ENCODE measurements at regions not wholly inside any gene's neighbourhood (a gene's known extent, or its start where the extent isn't known, plus 50 kb on each side); places are given as distances from the start of the nearest gene placed in this dataset.

- TF ChIP-seq CTCF (IDR thresholded peaks at IDR 0.05; ENCODE audit: insufficient read depth, low read depth, low read length), result no peak
- ChIA-PET CTCF (interaction anchor here (0.7 kb wide), 1 partner anchor 695 kb away, joined by 4 read pairs; no protein-coding TSS in a partner anchor), POLR2A (no interaction called here)
- DNase-seq (ENCODE audit: low read depth), result no peak
- no peaks in the 10 kb centered on the region for H3K36me3 ChIP-seq (ENCODE audit: control insufficient read depth, insufficient read depth, low read length)
- no peaks in the 10 kb centered on the region for H3K27me3 ChIP-seq (ENCODE audit: control insufficient read depth, insufficient read depth, low read length)
- H3K4me3 ChIP-seq (ENCODE audit: low read depth, low read length), result no peak overlapping the region
These were observed 133.4 kb upstream of the USP29 start for GRCh38 chr19:56986386-56986785.

- no peaks in the 10 kb centered on the region for H3K36me3 ChIP-seq (ENCODE audit: control insufficient read depth, insufficient read depth, low read length)
- no peak for TF ChIP-seq CTCF (IDR thresholded peaks at IDR 0.05; ENCODE audit: insufficient read depth, low read depth, low read length)
- H3K4me3 ChIP-seq (ENCODE audit: low read depth, low read length), result no peak overlapping the region
- H3K27me3 ChIP-seq (ENCODE audit: control insufficient read depth, insufficient read depth, low read length), result no peaks in the 10 kb centered on the region
- CTCF ChIA-PET, result no interaction called here
- DNase-seq (ENCODE audit: low read depth), result no peak
- POLR2A ChIA-PET, result no interaction called here
These were observed 132.6 kb upstream of the USP29 start for GRCh38 chr19:56987184-56987583.

- Histone ChIP-seq H3K27me3 (ENCODE audit: control insufficient read depth, insufficient read depth, low read length) (no peaks in the 10 kb centered on the region), H3K36me3 (ENCODE audit: control insufficient read depth, insufficient read depth, low read length) (no peaks in the 10 kb centered on the region), H3K4me3 (ENCODE audit: low read depth, low read length) (no peak overlapping the region)
- DNase-seq (ENCODE audit: low read depth), result no peak
- POLR2A ChIA-PET, result no interaction called here
- CTCF ChIA-PET, result no interaction called here
- TF ChIP-seq CTCF (IDR thresholded peaks at IDR 0.05; ENCODE audit: insufficient read depth, low read depth, low read length), result no peak
These were observed 131.5 kb upstream of the USP29 start for GRCh38 chr19:56988299-56988698.

GRCh38 chr19:56991912-56992311, 127.9 kb upstream of the USP29 start:
- no peak for DNase-seq (ENCODE audit: low read depth)
- no peak for TF ChIP-seq CTCF (IDR thresholded peaks at IDR 0.05; ENCODE audit: insufficient read depth, low read depth, low read length)
- CTCF ChIA-PET, result no interaction called here
- no peak overlapping the region for H3K4me3 ChIP-seq (ENCODE audit: low read depth, low read length)
- no peaks in the 10 kb centered on the region for H3K36me3 ChIP-seq (ENCODE audit: control insufficient read depth, insufficient read depth, low read length)
- POLR2A ChIA-PET, result no interaction called here
- no peaks in the 10 kb centered on the region for H3K27me3 ChIP-seq (ENCODE audit: control insufficient read depth, insufficient read depth, low read length)

GRCh38 chr19:56993851-56994250, 125.9 kb upstream of the USP29 start:
- Histone ChIP-seq H3K4me3 (ENCODE audit: low read depth, low read length) (no peak overlapping the region), H3K36me3 (ENCODE audit: control insufficient read depth, insufficient read depth, low read length) (no peaks in the 10 kb centered on the region), H3K27me3 (ENCODE audit: control insufficient read depth, insufficient read depth, low read length) (no peaks in the 10 kb centered on the region)
- no peak for TF ChIP-seq CTCF (IDR thresholded peaks at IDR 0.05; ENCODE audit: insufficient read depth, low read depth, low read length)
- no peak for DNase-seq (ENCODE audit: low read depth)
- CTCF ChIA-PET, result no interaction called here
- POLR2A ChIA-PET, result no interaction called here
